ENCODE measurements at regions not wholly inside any gene's neighbourhood (a gene's known extent, or its start where the extent isn't known, plus 50 kb on each side); places are given as distances from the start of the nearest gene placed in this dataset.

- no peak for ATAC-seq
Measured at GRCh38 chr2:240338274-240338673, 97.2 kb upstream of the GPC1 start.

DNA sequence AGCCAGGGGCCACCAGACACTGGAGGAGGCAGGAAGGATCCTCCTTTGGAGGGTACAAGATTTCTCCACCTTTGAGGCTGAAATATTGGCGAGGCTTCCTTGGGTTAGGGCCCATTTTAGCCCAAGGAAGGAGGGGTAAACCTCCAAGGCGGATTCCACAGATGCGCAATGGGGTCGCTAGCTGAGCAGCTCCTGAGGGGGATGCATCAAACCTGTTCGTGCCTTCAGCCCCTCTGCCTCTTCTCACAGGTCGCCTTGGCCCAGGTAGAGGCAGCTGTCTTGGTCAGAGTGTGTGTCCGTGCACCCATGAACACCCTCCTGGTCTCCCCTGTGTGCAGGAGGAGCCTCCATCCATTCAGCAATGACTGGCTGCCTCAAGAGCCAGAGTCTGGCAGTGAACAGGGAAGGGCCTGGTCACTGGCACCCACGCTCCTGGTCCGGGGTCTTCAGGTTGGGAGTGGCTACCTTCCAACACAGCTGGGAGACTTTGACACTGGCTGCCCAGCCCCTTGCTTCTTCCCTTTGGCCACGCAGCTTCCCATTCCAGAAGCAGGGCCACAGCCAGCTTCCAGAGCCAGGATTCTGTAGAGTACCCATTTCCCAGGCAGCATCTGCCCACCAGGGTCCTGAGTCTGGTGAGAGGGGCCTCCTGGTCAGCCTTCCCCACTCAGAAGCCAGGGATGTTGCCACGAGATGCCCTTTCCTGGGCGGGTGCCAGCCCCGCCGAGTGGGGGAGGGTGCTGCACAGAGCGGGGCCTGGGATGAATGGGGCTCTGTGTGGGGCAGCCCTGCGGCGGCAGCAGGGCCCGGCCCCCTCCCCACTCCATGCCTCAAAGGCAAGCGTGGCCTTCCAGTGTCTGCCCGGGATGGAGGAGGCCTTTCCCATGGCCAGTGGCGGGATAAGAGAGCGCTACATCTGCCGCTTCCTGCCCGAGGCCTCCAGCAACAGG, 95.8 kb upstream of the GPC1 start:
- ATAC-seq (peak; percentile 25 to 26), DNase-seq (no peak)
- no peak overlapping the region for H3K27ac ChIP-seq
- H3K36me3 ChIP-seq = no peaks in the 10 kb centered on the region
- H3K4me1 ChIP-seq = no peaks in the 10 kb centered on the region
- no peaks in the 10 kb centered on the region for H3K9me3 ChIP-seq
- intact Hi-C loops (cut with DNase I) = no loop called here
- TF ChIP-seq CTCF (IDR thresholded peaks at IDR 0.05) = no peak
- H3K4me3 ChIP-seq = no peak overlapping the region
- no peaks in the 10 kb centered on the region for H3K27me3 ChIP-seq (ENCODE audit: low read depth)

More at GRCh38 chr2:240338274-240338673, 97.2 kb upstream of the GPC1 start:
- DNase-seq = no peak
- H3K27me3 ChIP-seq (ENCODE audit: low read depth) = no peaks in the 10 kb centered on the region
- no peaks in the 10 kb centered on the region for H3K4me1 ChIP-seq
- no peak overlapping the region for H3K4me3 ChIP-seq
- H3K27ac ChIP-seq = no peak overlapping the region
- intact Hi-C loops (cut with DNase I) = no loop called here
- H3K36me3 ChIP-seq = no peaks in the 10 kb centered on the region
- H3K9me3 ChIP-seq = no peaks in the 10 kb centered on the region
- no peak for TF ChIP-seq CTCF (IDR thresholded peaks at IDR 0.05)

- H3K27ac ChIP-seq = no peak overlapping the region
- no peak for DNase-seq
Measured at GRCh38 chr2:240340361-240340761, 95.1 kb upstream of the GPC1 start.

DNA sequence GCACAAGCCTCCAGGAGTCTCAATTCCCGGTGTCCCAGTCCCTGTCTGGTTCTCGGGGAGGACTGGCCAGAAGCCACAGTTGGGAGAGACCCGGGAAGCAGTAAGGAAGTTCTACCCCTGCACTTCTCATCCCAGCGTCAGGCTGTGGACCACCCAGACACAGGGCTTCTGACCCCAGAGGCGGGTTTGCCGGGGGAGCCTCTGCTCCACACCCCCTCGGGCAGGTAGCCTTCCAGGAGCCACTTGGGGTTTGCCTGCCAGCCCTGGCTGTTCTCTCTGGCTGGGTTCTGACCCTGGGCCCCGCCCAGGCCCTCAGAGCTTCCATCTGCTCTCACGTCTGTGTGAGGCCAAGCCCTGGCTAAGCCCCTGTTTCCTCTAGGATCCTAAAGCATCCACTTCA, 94.4 kb upstream of the GPC1 start:
- Histone ChIP-seq H3K4me1 (no peaks in the 10 kb centered on the region), H3K4me3 (no peak overlapping the region), H3K9me3 (peaks cover 10% of the 10 kb centered on the region), H3K27ac (no peak overlapping the region), H3K36me3 (no peaks in the 10 kb centered on the region), H3K27me3 (ENCODE audit: low read depth) (no peaks in the 10 kb centered on the region)
- ATAC-seq (no peak), DNase-seq (no peak)
- intact Hi-C loops (cut with DNase I) = no loop called here
- TF ChIP-seq CTCF (IDR thresholded peaks at IDR 0.05) = no peak

More at GRCh38 chr2:240340361-240340761, 95.1 kb upstream of the GPC1 start:
- H3K4me1 ChIP-seq = no peaks in the 10 kb centered on the region
- intact Hi-C loops (cut with DNase I) = no loop called here
- peaks cover 5% of the 10 kb centered on the region for H3K9me3 ChIP-seq
- no peaks in the 10 kb centered on the region for H3K36me3 ChIP-seq
- H3K27me3 ChIP-seq (ENCODE audit: low read depth) = no peaks in the 10 kb centered on the region
- H3K4me3 ChIP-seq = no peak overlapping the region
- ATAC-seq = peak; percentile 19
- TF ChIP-seq CTCF (IDR thresholded peaks at IDR 0.05) = no peak

GRCh38 chr2:240343548-240343947, 91.9 kb upstream of the GPC1 start:
- H3K36me3 ChIP-seq = no peaks in the 10 kb centered on the region
- no peak for TF ChIP-seq CTCF (IDR thresholded peaks at IDR 0.05)
- H3K4me1 ChIP-seq = no peaks in the 10 kb centered on the region
- no peak overlapping the region for H3K27ac ChIP-seq
- no peak for ATAC-seq
- no peaks in the 10 kb centered on the region for H3K27me3 ChIP-seq (ENCODE audit: low read depth)
- peaks cover 10% of the 10 kb centered on the region for H3K9me3 ChIP-seq
- no peak for DNase-seq
- H3K4me3 ChIP-seq = no peak overlapping the region
- intact Hi-C loops (cut with DNase I) = no loop called here

Data from lower lobe of right lung (tissue), 2 donors.